Liver (tissue), 8 donors: ENCODE measurements at regions not wholly inside any gene's neighbourhood (a gene's known extent, or its start where the extent isn't known, plus 50 kb on each side); places are given as distances from the start of the nearest gene placed in this dataset.

Experiments
- DNase-seq: peaks from one replicate; pipeline ENCODE4 v3.0.0-alpha.2; 2017; ENCODE audit warnings: low spot score
- H3K27ac ChIP-seq, 2 donors: one replicate each; pipeline ENCODE4 v1.7.0; 2013; ENCODE audit warnings: inconsistent platforms in 2 of 2, low read length in 2 of 2, control low read depth in 1 of 2, low read depth in 1 of 2, mild to moderate bottlenecking in 1 of 2
- H3K27me3 ChIP-seq, 4 donors: one replicate each; pipeline versions ENCODE4 v1.6.1 to v1.7.0; 2013; ENCODE audit warnings: low read length in 3 of 4, inconsistent platforms in 1 of 4, mild to moderate bottlenecking in 1 of 4, moderate library complexity in 1 of 4; ENCODE audit not compliant: control insufficient read depth in 4 of 4, insufficient read depth in 4 of 4
- H3K36me3 ChIP-seq, 4 donors: one replicate each; pipeline versions ENCODE4 v1.6.1 to v1.7.0; 2013; ENCODE audit warnings: low read length in 3 of 4, mild to moderate bottlenecking in 3 of 4, low read depth in 1 of 4, moderate library complexity in 1 of 4; ENCODE audit not compliant: control insufficient read depth in 4 of 4, insufficient read depth in 3 of 4
- H3K4me1 ChIP-seq, 4 donors: one replicate each; pipeline versions ENCODE4 v1.6.1 to v1.7.0; 2013; ENCODE audit warnings: low read length in 3 of 4, mild to moderate bottlenecking in 3 of 4, moderate library complexity in 1 of 4; ENCODE audit not compliant: control insufficient read depth in 4 of 4, insufficient read depth in 4 of 4
- H3K4me3 ChIP-seq, 3 donors: one replicate each; pipeline versions ENCODE4 v1.6.1 to v1.7.0; 2013; ENCODE audit warnings: low read length in 3 of 3, control low read depth in 1 of 3, low read depth in 1 of 3, mild to moderate bottlenecking in 1 of 3
- H3K9ac ChIP-seq, 2 donors: one replicate each; pipeline ENCODE4 v1.7.0; 2013; ENCODE audit warnings: low read length in 2 of 2, mild to moderate bottlenecking in 2 of 2, moderate library complexity in 2 of 2, control low read depth in 1 of 2, low read depth in 1 of 2
- H3K9me3 ChIP-seq, 4 donors: one replicate each; pipeline versions ENCODE4 v1.6.1 to v1.7.0; 2013; ENCODE audit warnings: low read length in 3 of 4; ENCODE audit not compliant: control insufficient read depth in 4 of 4
- ATF3 ChIP-seq: IDR thresholded peaks from 2 replicates; pipeline ENCODE4 v1.6.1; 2016; ENCODE audit warnings: antibody characterized with exemption
- CTCF ChIP-seq: fragments of 150-350 bp; IDR thresholded peaks from 2 replicates; pipeline ENCODE4 v1.5.1; 2017; ENCODE audit warnings: improper control_type of control experiment, low read depth, low read length; ENCODE audit not compliant: missing input control
- EGR1 ChIP-seq, 2 donors: IDR thresholded peaks; 2 replicates each; pipeline ENCODE4 v1.6.1; 2016 to 2018; ENCODE audit warnings: antibody characterized with exemption in 2 of 2, low read depth in 2 of 2
- FOXA1 ChIP-seq: IDR thresholded peaks from 2 replicates; pipeline ENCODE4 v1.6.1; 2016; ENCODE audit warnings: antibody characterized with exemption
- FOXA2 ChIP-seq: IDR thresholded peaks from 2 replicates; pipeline ENCODE4 v1.6.1; 2016; ENCODE audit warnings: antibody characterized with exemption
- GABPA ChIP-seq, 2 donors: IDR thresholded peaks in 1 of 2; conservative IDR thresholded peaks in 1 of 2; 2 replicates each; pipeline ENCODE4 v1.6.1; 2016; ENCODE audit warnings: antibody characterized with exemption in 2 of 2, mild to moderate bottlenecking in 1 of 2, moderate library complexity in 1 of 2
- HNF4G ChIP-seq: IDR thresholded peaks from 2 replicates; pipeline ENCODE4 v1.6.1; 2016; ENCODE audit warnings: antibody characterized with exemption
- JUND ChIP-seq, 2 donors: IDR thresholded peaks; 2 replicates each; pipeline ENCODE4 v1.6.1; 2016; ENCODE audit warnings: antibody characterized with exemption in 2 of 2
- NR2F2 ChIP-seq: IDR thresholded peaks from 2 replicates; pipeline ENCODE4 v1.6.1; 2016; ENCODE audit warnings: antibody characterized with exemption
- RAD21 ChIP-seq, 2 donors: IDR thresholded peaks; 2 replicates each; pipeline ENCODE4 v1.6.1; 2016; ENCODE audit warnings: antibody characterized with exemption in 2 of 2, mild to moderate bottlenecking in 2 of 2
- REST ChIP-seq: IDR thresholded peaks from 2 replicates; pipeline ENCODE4 v1.6.1; 2016; ENCODE audit warnings: antibody characterized with exemption, mild to moderate bottlenecking
- RXRA ChIP-seq, 2 donors: IDR thresholded peaks; 2 replicates each; pipeline ENCODE4 v1.6.1; 2017 to 2018; ENCODE audit warnings: antibody characterized with exemption in 2 of 2, mild to moderate bottlenecking in 1 of 2
- SP1 ChIP-seq: IDR thresholded peaks from 2 replicates; pipeline ENCODE4 v1.6.1; 2018; ENCODE audit warnings: antibody characterized with exemption, mild to moderate bottlenecking
- TAF1 ChIP-seq: conservative IDR thresholded peaks from 2 replicates; pipeline ENCODE4 v1.6.1; 2016; ENCODE audit warnings: antibody characterized with exemption, mild to moderate bottlenecking
- YY1 ChIP-seq: IDR thresholded peaks from 2 replicates; pipeline ENCODE4 v1.6.1; 2016; ENCODE audit warnings: antibody characterized with exemption, mild to moderate bottlenecking
- ZBTB33 ChIP-seq: IDR thresholded peaks from 2 replicates; pipeline ENCODE4 v1.6.1; 2016; ENCODE audit warnings: antibody characterized with exemption
- WGBS: extraction: QIAGEN DNeasy Blood & Tissue Kit; methylation state at CpG from one replicate; pipeline ENCODE4 v1.1.7; 2013; 5-methylcytosine and 5-hydroxymethylcytosine counted together
- TF ChIP-seq, protein P1 (sequence below): IDR thresholded peaks from 2 replicates; pipeline ENCODE4 v1.6.1; 2016; ENCODE audit warnings: antibody characterized with exemption
- donor health status: healthy.
- donor health status: healthy.
- donor health status: healthy.
- donor health status: healthy.
- donor health status: healthy.

DNA sequence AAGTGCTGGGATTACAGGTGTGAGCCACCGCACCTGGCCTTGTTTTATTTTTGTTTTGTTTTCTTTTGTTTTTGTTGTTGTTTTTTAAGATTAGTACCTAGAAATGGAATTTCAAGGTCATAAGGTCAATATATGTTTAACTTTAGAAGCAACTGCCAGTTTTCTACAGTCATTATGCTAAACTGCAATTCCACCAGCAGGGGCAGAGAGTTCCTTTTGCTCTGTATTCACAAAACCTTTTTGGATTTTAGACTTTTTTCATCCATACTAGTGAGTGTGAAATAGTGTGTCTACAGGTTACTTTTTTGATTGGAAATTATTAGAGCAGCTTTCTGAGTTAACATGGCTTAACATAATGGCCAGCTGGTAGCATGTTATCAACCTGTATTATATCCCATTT is 580.6 kb downstream of the TRIML1 start:
- H3K36me3 ChIP-seq = no peaks in the 10 kb centered on the region
- peaks cover 0 to 4% (median under 1%) of the 10 kb centered on the region in 4 donors for H3K9me3 ChIP-seq
- 92% methylated on average over 1 of the region's 1 CpG for WGBS
- no peak overlapping the region for H3K4me3 ChIP-seq
- H3K4me1 ChIP-seq = no peaks in the 10 kb centered on the region
- no peak for TF ChIP-seq JUND (IDR thresholded peaks at IDR 0.05)
- no peak for TF ChIP-seq YY1
- no peak for TF ChIP-seq HNF4G
- TF ChIP-seq NR2F2 = no peak
- TF ChIP-seq RAD21 (IDR thresholded peaks at IDR 0.05) = no peak
- TF ChIP-seq FOXA1 = no peak
- TF ChIP-seq, protein P1, sequence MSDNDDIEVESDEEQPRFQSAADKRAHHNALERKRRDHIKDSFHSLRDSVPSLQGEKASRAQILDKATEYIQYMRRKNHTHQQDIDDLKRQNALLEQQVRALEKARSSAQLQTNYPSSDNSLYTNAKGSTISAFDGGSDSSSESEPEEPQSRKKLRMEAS = no peak
- no peak for TF ChIP-seq CTCF
- no peak for TF ChIP-seq ZBTB33
- no peak for TF ChIP-seq FOXA2
- TF ChIP-seq GABPA (IDR thresholded peaks at IDR 0.05 in 1 of 2, conservative IDR thresholded peaks at IDR 0.05 in 1 of 2) = no peak
- TF ChIP-seq SP1 = no peak
- no peak for TF ChIP-seq TAF1
- TF ChIP-seq EGR1 (IDR thresholded peaks at IDR 0.05; ENCODE audit: low read depth in 2 of 2) = no peak
- DNase-seq = no peak
- no peak overlapping the region for H3K27ac ChIP-seq
- H3K27me3 ChIP-seq = no peaks in the 10 kb centered on the region
- H3K9ac ChIP-seq = no peak overlapping the region

GRCh38 chr4:188722911-188723310 is 583.7 kb downstream of the TRIML1 start:
- Histone ChIP-seq H3K4me1 (no peaks in the 10 kb centered on the region), H3K27ac (no peak overlapping the region), H3K27me3 (no peaks in the 10 kb centered on the region), H3K36me3 (no peaks in the 10 kb centered on the region), H3K9me3 (peaks cover 0 to 4% (median under 1%) of the 10 kb centered on the region in 4 donors), H3K9ac (no peak overlapping the region), H3K4me3 (no peak overlapping the region)
- TF ChIP-seq FOXA1 = no peak
- TF ChIP-seq NR2F2 = no peak
- no peak for TF ChIP-seq CTCF
- TF ChIP-seq FOXA2 = no peak
- no peak for TF ChIP-seq SP1
- no peak for TF ChIP-seq ATF3
- no peak for TF ChIP-seq RXRA (IDR thresholded peaks at IDR 0.05)
- TF ChIP-seq GABPA (IDR thresholded peaks at IDR 0.05 in 1 of 2, conservative IDR thresholded peaks at IDR 0.05 in 1 of 2) = no peak
- TF ChIP-seq, protein P1 = no peak
- TF ChIP-seq REST = no peak
- no peak for TF ChIP-seq JUND (IDR thresholded peaks at IDR 0.05)
- TF ChIP-seq EGR1 (IDR thresholded peaks at IDR 0.05; ENCODE audit: low read depth in 2 of 2) = no peak
- no peak for TF ChIP-seq TAF1
- no peak for TF ChIP-seq ZBTB33
- DNase-seq = no peak
